Parathyroid adenoma (tissue), 2 donors: ENCODE measurements at regions not wholly inside any gene's neighbourhood (a gene's known extent, or its start where the extent isn't known, plus 50 kb on each side); places are given as distances from the start of the nearest gene placed in this dataset.

Source experiments
- H2AFZ ChIP-seq: fragments of 300-600 bp; sonication (generic); one replicate; pipeline ENCODE4 v1.7.0; 2017; ENCODE audit warnings: antibody characterized with exemption, mild to moderate bottlenecking
- H3K27ac ChIP-seq: fragments of 300-600 bp; sonication (generic); one replicate; pipeline ENCODE4 v1.7.0; 2017
- H3K27me3 ChIP-seq: fragments of 300-600 bp; sonication (generic); one replicate; pipeline ENCODE4 v1.7.0; 2017; ENCODE audit warnings: low read length; ENCODE audit not compliant: control insufficient read depth, insufficient read depth
- H3K36me3 ChIP-seq: fragments of 300-600 bp; sonication (generic); one replicate; pipeline ENCODE4 v1.7.0; 2017; ENCODE audit warnings: low read length; ENCODE audit not compliant: control insufficient read depth, insufficient read depth
- H3K4me1 ChIP-seq: fragments of 300-600 bp; sonication (generic); one replicate; pipeline ENCODE4 v1.7.0; 2017; ENCODE audit warnings: control low read depth
- H3K4me2 ChIP-seq: fragments of 300-600 bp; sonication (generic); one replicate; pipeline ENCODE4 v1.7.0; 2017; ENCODE audit warnings: low read length
- H3K4me3 ChIP-seq: fragments of 300-600 bp; sonication (generic); one replicate; pipeline ENCODE4 v1.7.0; 2017; ENCODE audit warnings: low read depth, low read length
- H3K79me2 ChIP-seq: fragments of 300-600 bp; sonication (generic); one replicate; pipeline ENCODE4 v1.7.0; 2017; ENCODE audit warnings: control low read depth
- H3K9ac ChIP-seq: fragments of 300-600 bp; sonication (generic); one replicate; pipeline ENCODE4 v1.7.0; 2017; ENCODE audit warnings: mild to moderate bottlenecking
- H3K9me3 ChIP-seq: fragments of 300-600 bp; sonication (generic); one replicate; pipeline ENCODE4 v1.7.0; 2017; ENCODE audit warnings: low read length; ENCODE audit not compliant: control insufficient read depth
- TF ChIP-seq, protein P1 (sequence below): fragments of 300-600 bp; sonication (generic); IDR thresholded peaks from one replicate; pipeline ENCODE4 v1.7.0; 2017; ENCODE audit warnings: antibody characterized with exemption, mild to moderate bottlenecking
- donor health status: primary hyperparathyroidism.

DNA sequence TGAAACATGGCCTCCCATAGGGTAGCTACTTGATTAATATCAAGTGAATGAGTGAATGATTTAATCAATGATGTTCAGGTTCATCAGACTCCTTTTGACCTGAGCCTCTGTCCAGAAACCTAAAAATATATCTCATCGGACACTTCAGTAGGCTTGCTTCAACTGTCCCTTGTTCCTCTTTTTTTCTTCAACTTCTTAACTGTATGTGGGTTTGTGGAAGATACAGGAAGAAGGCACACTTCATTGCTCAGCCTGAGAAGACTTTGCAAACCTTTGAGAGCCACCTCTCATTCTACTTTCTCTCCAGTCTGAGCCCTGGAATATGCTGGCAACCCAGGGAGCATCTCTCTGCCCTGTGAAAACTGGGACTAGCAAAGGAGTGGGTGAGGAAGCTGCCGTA is 557.0 kb downstream of the FGF9 start:
- TF ChIP-seq, protein P1, sequence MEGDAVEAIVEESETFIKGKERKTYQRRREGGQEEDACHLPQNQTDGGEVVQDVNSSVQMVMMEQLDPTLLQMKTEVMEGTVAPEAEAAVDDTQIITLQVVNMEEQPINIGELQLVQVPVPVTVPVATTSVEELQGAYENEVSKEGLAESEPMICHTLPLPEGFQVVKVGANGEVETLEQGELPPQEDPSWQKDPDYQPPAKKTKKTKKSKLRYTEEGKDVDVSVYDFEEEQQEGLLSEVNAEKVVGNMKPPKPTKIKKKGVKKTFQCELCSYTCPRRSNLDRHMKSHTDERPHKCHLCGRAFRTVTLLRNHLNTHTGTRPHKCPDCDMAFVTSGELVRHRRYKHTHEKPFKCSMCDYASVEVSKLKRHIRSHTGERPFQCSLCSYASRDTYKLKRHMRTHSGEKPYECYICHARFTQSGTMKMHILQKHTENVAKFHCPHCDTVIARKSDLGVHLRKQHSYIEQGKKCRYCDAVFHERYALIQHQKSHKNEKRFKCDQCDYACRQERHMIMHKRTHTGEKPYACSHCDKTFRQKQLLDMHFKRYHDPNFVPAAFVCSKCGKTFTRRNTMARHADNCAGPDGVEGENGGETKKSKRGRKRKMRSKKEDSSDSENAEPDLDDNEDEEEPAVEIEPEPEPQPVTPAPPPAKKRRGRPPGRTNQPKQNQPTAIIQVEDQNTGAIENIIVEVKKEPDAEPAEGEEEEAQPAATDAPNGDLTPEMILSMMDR = no peak
- Histone ChIP-seq H3K36me3 (no peaks in the 10 kb centered on the region), H3K4me3 (no peak overlapping the region), H2AFZ (no peak overlapping the region), H3K9me3 (no peaks in the 10 kb centered on the region), H3K27me3 (no peaks in the 10 kb centered on the region), H3K27ac (no peak overlapping the region), H3K4me1 (no peaks in the 10 kb centered on the region), H3K79me2 (no peaks in the 10 kb centered on the region), H3K4me2 (no peak overlapping the region), H3K9ac (no peak overlapping the region)

DNA sequence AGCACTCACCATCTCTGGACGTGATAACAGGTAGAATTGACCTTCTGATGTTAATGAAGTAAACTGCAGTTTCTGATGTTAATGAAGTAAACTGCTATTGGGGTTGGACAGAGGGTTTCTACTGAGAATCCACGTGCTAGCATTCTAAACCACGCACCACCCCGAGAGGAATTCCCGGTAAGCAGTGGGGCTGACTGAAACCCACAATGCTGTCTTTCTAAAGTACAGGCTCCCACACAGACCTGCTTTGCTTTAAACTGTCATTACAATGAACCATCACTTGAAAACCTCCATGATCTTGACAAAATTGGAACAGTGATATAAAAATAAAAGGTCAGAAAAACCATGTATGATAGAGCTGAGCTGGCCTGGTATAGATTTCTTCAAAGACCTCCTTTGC is 559.0 kb downstream of the FGF9 start:
- Histone ChIP-seq H3K4me1 (no peaks in the 10 kb centered on the region), H3K36me3 (no peaks in the 10 kb centered on the region), H3K79me2 (no peaks in the 10 kb centered on the region), H3K4me2 (no peak overlapping the region), H2AFZ (no peak overlapping the region), H3K27me3 (no peaks in the 10 kb centered on the region), H3K27ac (no peak overlapping the region), H3K9ac (no peak overlapping the region), H3K9me3 (no peaks in the 10 kb centered on the region), H3K4me3 (no peak overlapping the region)
- TF ChIP-seq, protein P1 = no peak

DNA sequence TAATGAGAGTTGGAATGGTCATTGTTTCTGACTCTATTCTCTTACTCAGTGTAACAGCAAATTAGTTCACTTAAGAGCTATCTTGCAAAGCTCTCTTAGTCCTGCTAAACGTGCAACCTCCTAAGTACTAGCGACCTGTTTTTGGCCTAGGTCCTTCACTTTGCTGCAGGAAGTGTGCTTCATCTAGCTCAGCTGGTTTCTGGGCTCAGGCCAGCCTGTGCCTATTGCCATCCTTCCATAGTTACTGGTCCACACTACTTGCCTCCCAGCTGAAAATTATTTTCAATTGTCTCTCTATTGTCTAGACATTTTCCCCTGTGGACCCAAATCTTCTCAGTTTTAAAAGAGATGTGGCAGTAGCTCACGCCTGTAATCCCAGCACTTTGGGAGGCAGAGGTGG is 561.3 kb downstream of the FGF9 start:
- Histone ChIP-seq H3K4me2 (no peak overlapping the region), H3K27ac (no peak overlapping the region), H3K4me3 (no peak overlapping the region), H3K9ac (no peak overlapping the region), H3K4me1 (no peaks in the 10 kb centered on the region), H3K79me2 (no peaks in the 10 kb centered on the region), H3K9me3 (no peaks in the 10 kb centered on the region), H3K36me3 (no peaks in the 10 kb centered on the region), H3K27me3 (no peaks in the 10 kb centered on the region), H2AFZ (no peak overlapping the region)
- TF ChIP-seq, protein P1 = no peak

DNA sequence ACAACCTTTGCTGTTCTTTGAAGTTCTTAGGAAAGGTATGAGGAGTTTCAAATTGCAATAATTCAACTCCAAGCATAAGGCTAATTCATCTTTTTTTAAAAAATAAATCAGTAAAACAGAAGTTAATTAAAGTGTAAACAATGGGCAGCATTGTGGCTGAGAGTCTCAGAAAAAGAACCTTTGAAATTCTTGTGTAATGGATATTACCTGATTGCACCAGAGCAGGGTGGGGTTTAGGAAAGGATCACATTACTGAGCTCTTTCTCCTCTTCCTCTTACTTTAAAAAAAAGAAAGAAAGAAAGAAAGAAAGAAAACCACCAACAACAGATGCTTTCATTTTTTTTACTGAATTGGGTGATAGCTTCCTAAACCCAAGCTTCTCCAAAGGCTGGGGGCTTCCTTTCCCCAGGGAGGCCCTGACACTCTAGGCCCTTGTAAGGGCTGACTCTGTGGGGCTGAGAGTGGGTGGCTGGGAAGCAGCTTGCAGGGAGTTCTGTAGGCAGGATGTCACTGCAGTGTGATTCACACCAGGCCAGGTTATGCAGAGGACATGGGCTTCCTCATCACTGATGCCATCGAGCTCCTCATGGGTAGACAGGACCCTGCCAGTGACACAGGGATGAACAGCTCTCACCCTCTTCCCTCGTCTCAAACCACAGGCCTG is 564.5 kb downstream of the FGF9 start:
- no peak overlapping the region for H3K9ac ChIP-seq
- TF ChIP-seq, protein P1 = no peak
- H3K27ac ChIP-seq = no peak overlapping the region
- H3K79me2 ChIP-seq = no peaks in the 10 kb centered on the region
- H3K4me2 ChIP-seq = no peak overlapping the region
- H3K9me3 ChIP-seq = no peaks in the 10 kb centered on the region
- H3K36me3 ChIP-seq = no peaks in the 10 kb centered on the region
- H3K4me1 ChIP-seq = no peaks in the 10 kb centered on the region
- H2AFZ ChIP-seq = no peak overlapping the region
- no peak overlapping the region for H3K4me3 ChIP-seq
- no peaks in the 10 kb centered on the region for H3K27me3 ChIP-seq

DNA sequence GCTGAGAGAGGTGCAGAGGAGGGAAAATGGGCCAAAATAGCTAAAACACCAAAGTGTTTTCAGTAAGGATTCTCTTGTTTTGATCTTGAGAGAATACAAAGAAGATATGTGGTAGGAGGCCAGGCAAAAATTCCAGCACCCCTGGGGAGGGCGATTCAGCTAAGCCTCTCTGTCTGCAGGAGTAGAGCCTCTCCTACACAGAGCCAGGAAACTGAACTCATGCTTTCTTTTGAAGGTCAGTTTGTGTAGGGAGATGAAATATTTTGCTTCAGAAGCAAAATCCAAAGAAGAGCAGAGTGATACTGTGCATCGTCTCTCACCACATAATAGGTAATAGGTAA is 565.0 kb downstream of the FGF9 start:
- no peaks in the 10 kb centered on the region for H3K27me3 ChIP-seq
- H3K4me3 ChIP-seq = no peak overlapping the region
- no peak overlapping the region for H3K4me2 ChIP-seq
- H3K4me1 ChIP-seq = no peaks in the 10 kb centered on the region
- no peaks in the 10 kb centered on the region for H3K9me3 ChIP-seq
- H3K79me2 ChIP-seq = no peaks in the 10 kb centered on the region
- H3K9ac ChIP-seq = no peak overlapping the region
- TF ChIP-seq, protein P1 = no peak
- no peak overlapping the region for H2AFZ ChIP-seq
- H3K36me3 ChIP-seq = no peaks in the 10 kb centered on the region
- no peak overlapping the region for H3K27ac ChIP-seq
